GM12878 (cell line): ENCODE measurements at regions not wholly inside any gene's neighbourhood (a gene's known extent, or its start where the extent isn't known, plus 50 kb on each side); places are given as distances from the start of the nearest gene placed in this dataset.

ENCODE experiments used
- ATAC-seq: fragments of 200-7000 bp; cut with Tn5 transposase; 3 replicates; pipeline ENCODE4 v1.9.1; 2020; ENCODE audit warnings: mild to moderate bottlenecking, moderate library complexity
- BruUV-seq: library from RNA; stranded (reverse); fragments of 400-500 nt; replicated peaks from 2 replicates; lab custom pipeline; 2021; lab: Mats Ljungman, UMichigan
- CTCF ChIA-PET: fragments of 300-600 bp; sonication (Branson Sonifier 250); formaldehyde crosslinking; extraction: SDS; loops from one replicate; lab custom pipeline; 2021; ENCODE audit warnings: inconsistent platforms; lab: Yijun Ruan, JAX
- POLR2A ChIA-PET: fragments of 350-600 bp; formaldehyde crosslinking; extraction: SDS; loops from one replicate; lab custom pipeline; 2021; ENCODE audit warnings: inconsistent platforms; lab: Charles Lee
- RAD21 ChIA-PET: fragments of 300-600 bp; sonication (Branson Sonifier 250); formaldehyde crosslinking; loops from one replicate; lab custom pipeline; 2023; ENCODE audit warnings: antibody characterized with exemption; ENCODE audit not compliant: unreplicated experiment; lab: Charles Lee
- SMC1A ChIA-PET: fragments of 300-600 bp; sonication (Branson Sonifier 250); formaldehyde crosslinking; loops from one replicate; lab custom pipeline; 2023; ENCODE audit not compliant: unreplicated experiment, uncharacterized antibody; lab: Charles Lee
- DNase-seq: peaks from one replicate; pipeline ENCODE4 v3.0.0-alpha.2; 2011; ENCODE audit warnings: low read depth, low spot score
- FAIRE-seq: peaks from 3 replicates; lab custom pipeline; 2011; peaks lifted over from hg19 to GRCh38; lab: Jason Lieb, UNC
- H2AFZ ChIP-seq: 2 replicates; pipeline ENCODE4 v1.6.0; 2011; ENCODE audit warnings: low read depth, low read length, control low read depth; ENCODE audit not compliant: control insufficient read depth
- H3K27ac ChIP-seq: 2 replicates; pipeline ENCODE4 v1.5.1; 2011; ENCODE audit warnings: control low read depth; ENCODE audit not compliant: control insufficient read depth, insufficient read depth
- H3K27me3 ChIP-seq, 2 experiments: replicated peaks in 1 of 2; 2 replicates each; pipeline versions ENCODE4 v1.6.0 to v1.6.1; 2011; ENCODE audit warnings: low read length in 1 of 2; ENCODE audit not compliant: control insufficient read depth in 2 of 2, insufficient read depth in 2 of 2
- H3K36me3 ChIP-seq, 2 experiments: 2 replicates each; pipeline ENCODE4 v1.5.1; 2011; ENCODE audit warnings: low read length in 1 of 2; ENCODE audit not compliant: control insufficient read depth in 2 of 2, insufficient read depth in 2 of 2
- H3K4me1 ChIP-seq: 2 replicates; pipeline ENCODE4 v1.6.1; 2011; ENCODE audit warnings: mild to moderate bottlenecking, low read length, moderate library complexity, mixed read lengths; ENCODE audit not compliant: control insufficient read depth, insufficient read depth
- H3K4me2 ChIP-seq: 2 replicates; pipeline ENCODE4 v1.6.0; 2011; ENCODE audit warnings: control low read depth; ENCODE audit not compliant: control insufficient read depth, insufficient read depth
- H3K4me3 ChIP-seq: fragments of 200-600 bp; sonication (generic); 2 replicates; pipeline ENCODE4 v1.5.1; 2016
- H3K79me2 ChIP-seq: 2 replicates; pipeline ENCODE4 v1.6.0; 2011; ENCODE audit warnings: low read length; ENCODE audit not compliant: control insufficient read depth, insufficient read depth
- H3K9ac ChIP-seq: 2 replicates; pipeline ENCODE4 v1.8.0; 2011; ENCODE audit warnings: low read length, control low read depth, mixed read lengths; ENCODE audit not compliant: control insufficient read depth, insufficient read depth
- H3K9me3 ChIP-seq: replicated peaks from 3 replicates; pipeline ENCODE4 v1.5.1; 2011; ENCODE audit warnings: mild to moderate bottlenecking, low read length; ENCODE audit not compliant: control insufficient read depth, insufficient read depth
- H4K20me1 ChIP-seq: 2 replicates; pipeline ENCODE4 v1.6.0; 2011; ENCODE audit not compliant: control insufficient read depth, insufficient read depth
- ASH2L ChIP-seq: fragments of 300-600, 200-600 bp; sonication (generic); IDR thresholded peaks from 2 replicates; pipeline ENCODE4 v1.6.1; 2017; ENCODE audit warnings: low read depth, mild to moderate bottlenecking, borderline replicate concordance
- ATF7 ChIP-seq: fragments of 450-650 bp; IDR thresholded peaks from 2 replicates; pipeline ENCODE4 v1.6.1; 2016; ENCODE audit warnings: low read depth, mild to moderate bottlenecking
- BMI1 ChIP-seq: fragments of 450-650 bp; IDR thresholded peaks from 2 replicates; pipeline ENCODE4 v1.6.1; 2016; ENCODE audit warnings: mild to moderate bottlenecking, moderate library complexity, borderline replicate concordance
- FOXM1 ChIP-seq: IDR thresholded peaks from 2 replicates; pipeline ENCODE4 v1.6.1; 2012; ENCODE audit warnings: low read depth, mild to moderate bottlenecking, inconsistent platforms, low read length, moderate library complexity
- LARP7 ChIP-seq: fragments of 450-650 bp; IDR thresholded peaks from 2 replicates; pipeline ENCODE4 v1.6.1; 2017; ENCODE audit warnings: mild to moderate bottlenecking
- MEF2B ChIP-seq: fragments of 450-650 bp; IDR thresholded peaks from 2 replicates; pipeline ENCODE4 v1.6.1; 2018; ENCODE audit warnings: mild to moderate bottlenecking, moderate library complexity; ENCODE audit not compliant: partially characterized antibody, poor library complexity, severe bottlenecking
- POLR2A ChIP-seq: IDR thresholded peaks from 2 replicates; pipeline ENCODE4 v1.6.1; 2011; ENCODE audit warnings: low read depth, mild to moderate bottlenecking, low read length
- REST ChIP-seq: IDR thresholded peaks from 2 replicates; pipeline ENCODE4 v1.6.1; 2012; ENCODE audit warnings: mild to moderate bottlenecking, low read depth, low read length
- SREBF1 ChIP-seq: IDR thresholded peaks from 2 replicates; pipeline ENCODE4 v1.6.1; 2012; ENCODE audit warnings: mild to moderate bottlenecking, low read length
- TBL1XR1 ChIP-seq: IDR thresholded peaks from 2 replicates; pipeline ENCODE4 v1.6.1; 2012; ENCODE audit warnings: low read depth, low read length, improper control_type of control experiment
- WRNIP1 ChIP-seq: IDR thresholded peaks from 2 replicates; pipeline ENCODE4 v1.6.1; 2011; ENCODE audit warnings: low read depth, low read length, improper control_type of control experiment, borderline replicate concordance
- ZNF274 ChIP-seq: IDR thresholded peaks from one replicate; pipeline ENCODE4 v1.8.0; 2011; ENCODE audit not compliant: insufficient read length, insufficient read depth
- WGBS: methylation state at CpG from one replicate; pipeline ENCODE4 v1.1.6; 2016; ENCODE audit warnings: low lambda C conversion rate; ENCODE audit not compliant: insufficient replicate concordance, insufficient coverage; ENCODE audit errors: missing lambda C conversion rate; 5-methylcytosine and 5-hydroxymethylcytosine counted together
- in situ Hi-C: fragments of 300-500 bp; cut with MboI; formaldehyde crosslinking; loops from 9 replicates; pipeline ENCODE4 v1.14.3; 2018; ENCODE audit warnings: mixed read lengths
- intact Hi-C: fragments of 100-400 bp; cut with micrococcal nuclease; formaldehyde crosslinking; loops from one replicate; pipeline ENCODE4 v1.14.2; 2022; ENCODE audit not compliant: unreplicated experiment
- TF ChIP-seq, protein P1 (sequence below): fragments of 150-350 bp; IDR thresholded peaks from 2 replicates; pipeline ENCODE4 v1.6.1; 2016; ENCODE audit warnings: low read depth, low read length
- TF ChIP-seq, protein P2 (sequence below): fragments of 450-650 bp; IDR thresholded peaks from 2 replicates; pipeline ENCODE4 v1.6.1; 2017; ENCODE audit warnings: low read depth, mild to moderate bottlenecking, moderate library complexity

DNA sequence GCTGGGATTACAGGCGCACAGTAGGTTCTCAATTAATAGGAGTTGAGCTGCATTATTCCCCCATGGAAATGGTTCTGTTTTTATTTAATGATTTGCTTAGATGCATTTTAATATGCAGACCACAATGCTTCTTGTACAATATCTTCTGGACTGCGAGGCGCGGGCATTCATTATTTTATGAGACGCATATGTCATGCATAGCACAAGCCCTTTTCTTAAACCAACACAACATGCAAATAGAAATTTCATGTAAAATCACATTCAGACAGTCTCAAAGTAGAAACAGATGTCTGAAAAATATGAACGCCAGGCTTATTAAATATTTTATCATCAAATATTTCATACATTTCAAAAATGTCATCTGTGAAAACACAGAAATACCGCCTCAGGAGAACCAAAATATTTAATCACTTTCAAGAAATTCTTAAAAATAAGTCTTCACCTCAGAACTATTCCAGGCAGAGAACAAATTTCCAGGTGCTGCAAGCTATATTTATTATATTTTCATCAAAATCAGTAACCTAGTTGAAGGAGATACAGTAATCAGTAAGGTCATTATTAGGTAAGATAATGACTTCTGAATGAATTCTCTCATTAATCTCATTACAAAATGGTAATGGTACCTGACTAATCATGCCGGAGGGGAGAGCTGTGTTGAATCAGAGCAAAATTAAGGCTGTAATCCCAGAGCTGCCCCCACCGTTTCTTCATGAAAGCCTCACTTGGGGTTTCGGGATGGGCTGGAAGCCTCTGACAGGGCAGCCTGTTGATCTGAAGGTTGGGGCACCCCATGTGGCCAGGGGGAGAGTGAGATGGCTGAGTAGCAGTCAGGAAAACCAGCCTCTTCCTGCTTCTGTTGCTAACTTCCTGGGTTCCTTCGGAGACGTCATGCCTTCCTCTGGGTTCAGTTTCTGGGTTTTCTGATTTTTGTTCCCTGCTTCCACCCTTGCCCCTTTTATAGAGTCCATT, 133.9 kb upstream of the ZNF618 start (continued):
- TF ChIP-seq, protein P1, sequence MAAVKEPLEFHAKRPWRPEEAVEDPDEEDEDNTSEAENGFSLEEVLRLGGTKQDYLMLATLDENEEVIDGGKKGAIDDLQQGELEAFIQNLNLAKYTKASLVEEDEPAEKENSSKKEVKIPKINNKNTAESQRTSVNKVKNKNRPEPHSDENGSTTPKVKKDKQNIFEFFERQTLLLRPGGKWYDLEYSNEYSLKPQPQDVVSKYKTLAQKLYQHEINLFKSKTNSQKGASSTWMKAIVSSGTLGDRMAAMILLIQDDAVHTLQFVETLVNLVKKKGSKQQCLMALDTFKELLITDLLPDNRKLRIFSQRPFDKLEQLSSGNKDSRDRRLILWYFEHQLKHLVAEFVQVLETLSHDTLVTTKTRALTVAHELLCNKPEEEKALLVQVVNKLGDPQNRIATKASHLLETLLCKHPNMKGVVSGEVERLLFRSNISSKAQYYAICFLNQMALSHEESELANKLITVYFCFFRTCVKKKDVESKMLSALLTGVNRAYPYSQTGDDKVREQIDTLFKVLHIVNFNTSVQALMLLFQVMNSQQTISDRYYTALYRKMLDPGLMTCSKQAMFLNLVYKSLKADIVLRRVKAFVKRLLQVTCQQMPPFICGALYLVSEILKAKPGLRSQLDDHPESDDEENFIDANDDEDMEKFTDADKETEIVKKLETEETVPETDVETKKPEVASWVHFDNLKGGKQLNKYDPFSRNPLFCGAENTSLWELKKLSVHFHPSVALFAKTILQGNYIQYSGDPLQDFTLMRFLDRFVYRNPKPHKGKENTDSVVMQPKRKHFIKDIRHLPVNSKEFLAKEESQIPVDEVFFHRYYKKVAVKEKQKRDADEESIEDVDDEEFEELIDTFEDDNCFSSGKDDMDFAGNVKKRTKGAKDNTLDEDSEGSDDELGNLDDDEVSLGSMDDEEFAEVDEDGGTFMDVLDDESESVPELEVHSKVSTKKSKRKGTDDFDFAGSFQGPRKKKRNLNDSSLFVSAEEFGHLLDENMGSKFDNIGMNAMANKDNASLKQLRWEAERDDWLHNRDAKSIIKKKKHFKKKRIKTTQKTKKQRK = no peak

GRCh38 chr9:113742878-113743277, 133.2 kb upstream of the ZNF618 start:
- Histone ChIP-seq H3K4me1 (no peaks in the 10 kb centered on the region), H3K4me2 (no peak overlapping the region), H3K9me3 (no peaks in the 10 kb centered on the region), H2AFZ (no peak overlapping the region), H3K4me3 (no peak overlapping the region), H3K27ac (no peak overlapping the region), H3K9ac (no peak overlapping the region), H3K79me2 (no peaks in the 10 kb centered on the region), H3K36me3 (no peaks in the 10 kb centered on the region), H3K27me3 (peaks cover 0 to 2% of the 10 kb centered on the region in 2 experiments; a peak in 2 of 4 replicates), H4K20me1 (no peaks in the 10 kb centered on the region)
- CTCF ChIA-PET = no interaction called here
- ATAC-seq (no peak), DNase-seq (no peak), FAIRE-seq (no peak)
- intact Hi-C loops (no loop called here), in situ Hi-C loops (no loop called here)
- SMC1A ChIA-PET = no interaction called here
- POLR2A ChIA-PET = no interaction called here
- no TSS peak for BruUV-seq
- RAD21 ChIA-PET = no interaction called here
- no peak for TF ChIP-seq BMI1
- no peak for TF ChIP-seq FOXM1
- TF ChIP-seq MEF2B = no peak
- no peak for TF ChIP-seq ZNF274
- TF ChIP-seq TBL1XR1 = no peak
- no peak for TF ChIP-seq SREBF1
- TF ChIP-seq ATF7 = no peak
- no peak for TF ChIP-seq POLR2A
- TF ChIP-seq, protein P2, sequence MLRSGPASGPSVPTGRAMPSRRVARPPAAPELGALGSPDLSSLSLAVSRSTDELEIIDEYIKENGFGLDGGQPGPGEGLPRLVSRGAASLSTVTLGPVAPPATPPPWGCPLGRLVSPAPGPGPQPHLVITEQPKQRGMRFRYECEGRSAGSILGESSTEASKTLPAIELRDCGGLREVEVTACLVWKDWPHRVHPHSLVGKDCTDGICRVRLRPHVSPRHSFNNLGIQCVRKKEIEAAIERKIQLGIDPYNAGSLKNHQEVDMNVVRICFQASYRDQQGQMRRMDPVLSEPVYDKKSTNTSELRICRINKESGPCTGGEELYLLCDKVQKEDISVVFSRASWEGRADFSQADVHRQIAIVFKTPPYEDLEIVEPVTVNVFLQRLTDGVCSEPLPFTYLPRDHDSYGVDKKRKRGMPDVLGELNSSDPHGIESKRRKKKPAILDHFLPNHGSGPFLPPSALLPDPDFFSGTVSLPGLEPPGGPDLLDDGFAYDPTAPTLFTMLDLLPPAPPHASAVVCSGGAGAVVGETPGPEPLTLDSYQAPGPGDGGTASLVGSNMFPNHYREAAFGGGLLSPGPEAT = no peak
- no peak for TF ChIP-seq ASH2L
- no peak for TF ChIP-seq WRNIP1
- TF ChIP-seq LARP7 = no peak
- TF ChIP-seq REST = no peak
- WGBS = 45% methylated on average over 6 of the region's 6 CpGs
